ACHN (cell line): ENCODE measurements at regions not wholly inside any gene's neighbourhood (a gene's known extent, or its start where the extent isn't known, plus 50 kb on each side); places are given as distances from the start of the nearest gene placed in this dataset.

Source experiments
- DNase-seq: peaks from one replicate; pipeline ENCODE4 v3.0.0-alpha.2; 2015
- in situ Hi-C: cut with HindIII; loops from 2 replicates; pipeline ENCODE4 v1.10.0; 2017; ENCODE audit warnings: low sequenced_read_pairs, low pct_ligation_motif_present, low pct_unique_long_range_greater_than_20kb

- in situ Hi-C loops, result no loop called here
- no peak for DNase-seq
Observed at GRCh38 chr2:8586457-8587051, 95.3 kb upstream of the ID2 start.

DNA sequence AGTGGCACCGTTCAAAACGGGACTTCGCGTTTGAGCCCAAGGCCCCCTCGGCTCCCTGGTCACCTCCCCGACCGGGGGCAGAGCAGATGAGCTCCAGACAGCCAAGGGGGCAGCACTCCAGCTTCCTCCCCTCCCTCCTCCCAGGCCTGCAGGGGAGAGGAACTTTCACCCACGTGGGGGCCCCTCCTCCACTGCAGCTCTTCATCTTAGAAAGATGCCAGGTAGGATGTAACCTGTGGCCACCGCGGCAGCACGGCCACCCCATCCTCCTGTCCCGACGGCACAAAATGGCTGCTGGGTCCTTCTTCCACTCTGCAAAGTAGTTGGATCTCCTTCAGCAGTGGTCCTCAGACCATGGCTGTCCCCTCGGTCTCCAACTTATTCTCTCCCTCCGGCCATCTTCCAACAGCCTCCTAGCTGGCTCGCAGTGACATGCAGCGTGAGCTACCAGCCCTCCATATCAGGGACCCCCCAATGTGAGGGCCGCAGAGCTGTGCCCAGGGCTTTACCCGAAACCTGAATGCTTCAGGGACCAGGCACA is 94.5 kb upstream of the ID2 start:
- in situ Hi-C loops, result no loop called here
- DNase-seq, result no peak

GRCh38 chr2:8587920-8588830 is 93.7 kb upstream of the ID2 start:
- in situ Hi-C loops, result no loop called here
- no peak for DNase-seq

GRCh38 chr2:8588831-8589191 is 93.0 kb upstream of the ID2 start:
- in situ Hi-C loops, result no loop called here
- DNase-seq, result no peak

GRCh38 chr2:8589721-8590120 is 92.1 kb upstream of the ID2 start:
- no peak for DNase-seq

GRCh38 chr2:8590938-8591337 is 90.9 kb upstream of the ID2 start:
- no peak for DNase-seq
- in situ Hi-C loops, result no loop called here

More at GRCh38 chr2:8589721-8590120, 92.1 kb upstream of the ID2 start:
- in situ Hi-C loops, result no loop called here

DNA sequence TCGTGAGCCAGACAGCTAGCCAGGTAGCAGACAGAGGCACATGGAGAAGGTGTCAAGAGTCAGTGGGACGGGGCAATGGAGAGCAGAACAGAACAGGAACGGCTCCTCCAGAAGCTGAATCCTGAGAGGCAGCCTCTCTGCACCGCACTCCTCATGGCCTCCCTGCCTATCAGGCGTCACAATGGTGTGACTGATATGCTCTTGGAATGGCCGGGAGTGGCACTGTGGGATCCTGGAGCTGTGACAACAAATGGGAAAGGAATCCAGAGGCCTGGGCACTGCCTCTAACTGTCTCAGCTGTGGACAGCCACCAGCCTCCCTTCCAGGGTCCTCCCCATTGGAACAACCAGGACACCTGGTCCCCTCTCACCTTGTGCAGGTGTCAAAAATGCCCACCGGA is 89.1 kb upstream of the ID2 start:
- DNase-seq, result no peak
- in situ Hi-C loops, result no loop called here

GRCh38 chr2:8593243-8593642 is 88.6 kb upstream of the ID2 start:
- no peak for DNase-seq
- in situ Hi-C loops, result no loop called here

GRCh38 chr2:8594731-8595427 is 87.0 kb upstream of the ID2 start:
- in situ Hi-C loops, result no loop called here

GRCh38 chr2:8595428-8595805 is 86.4 kb upstream of the ID2 start:
- DNase-seq, result no peak
- in situ Hi-C loops, result no loop called here

More at GRCh38 chr2:8594731-8595427, 87.0 kb upstream of the ID2 start:
- DNase-seq, result no peak

DNA sequence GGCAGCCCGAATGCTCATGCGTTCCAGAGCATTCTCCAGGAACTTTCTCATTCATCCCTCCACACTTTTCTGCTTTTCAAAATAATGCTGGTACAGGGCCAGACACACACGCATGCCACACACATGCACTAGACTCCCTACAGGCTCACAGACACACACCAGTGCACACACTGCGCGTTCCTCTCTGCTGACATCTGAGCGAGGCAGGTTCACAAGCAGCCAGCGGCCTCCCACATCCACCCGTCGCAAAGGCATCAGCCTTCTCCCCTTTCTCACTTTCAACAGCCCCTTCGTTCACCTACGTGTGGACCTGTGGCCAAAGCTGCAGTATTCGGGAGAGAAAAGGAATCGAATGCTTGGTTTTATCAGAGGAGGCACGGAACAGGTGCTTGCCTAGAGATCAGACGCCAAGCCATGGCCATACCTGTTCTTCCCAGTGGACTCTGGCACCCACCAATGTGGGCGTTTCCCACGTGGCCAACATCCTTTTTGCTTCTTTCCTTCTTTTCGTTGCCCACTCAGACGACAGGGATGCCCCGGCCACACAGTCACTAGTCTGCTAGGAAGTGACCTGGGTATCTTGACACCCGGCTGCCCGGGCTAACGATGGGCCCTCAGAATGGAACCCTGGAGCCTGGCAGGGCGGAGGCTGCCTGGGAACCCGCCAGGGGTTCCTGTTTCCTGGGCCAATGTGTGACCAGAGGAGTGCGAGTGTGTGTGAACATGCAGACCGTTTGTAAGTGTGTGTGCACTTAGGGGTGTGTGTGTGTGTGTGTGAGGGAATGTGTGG is 85.8 kb upstream of the ID2 start:
- no peak for DNase-seq
- in situ Hi-C loops, result no loop called here

DNA sequence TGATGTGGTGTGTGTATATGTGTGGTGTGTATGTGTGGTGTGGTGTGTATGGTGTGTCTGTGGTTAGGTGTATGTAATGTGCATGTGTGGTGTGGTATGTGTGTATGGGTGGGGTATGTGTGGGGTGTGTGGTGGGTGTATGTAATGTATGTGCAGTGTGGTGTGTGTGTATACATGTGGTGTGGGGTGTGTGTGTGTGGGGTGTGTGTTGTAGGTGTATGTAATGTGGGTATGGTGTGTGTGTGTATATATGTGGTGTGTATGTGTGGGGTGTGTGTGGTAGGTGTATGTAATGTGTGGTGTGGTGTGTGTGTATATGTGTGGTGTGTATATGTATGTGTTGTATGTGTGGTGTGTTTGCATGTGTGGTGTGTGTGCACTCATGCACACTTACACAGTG is 84.8 kb upstream of the ID2 start:
- DNase-seq, result no peak
- in situ Hi-C loops, result no loop called here

GRCh38 chr2:8597559-8598225 is 84.2 kb upstream of the ID2 start:
- DNase-seq, result no peak
- in situ Hi-C loops, result no loop called here

DNA sequence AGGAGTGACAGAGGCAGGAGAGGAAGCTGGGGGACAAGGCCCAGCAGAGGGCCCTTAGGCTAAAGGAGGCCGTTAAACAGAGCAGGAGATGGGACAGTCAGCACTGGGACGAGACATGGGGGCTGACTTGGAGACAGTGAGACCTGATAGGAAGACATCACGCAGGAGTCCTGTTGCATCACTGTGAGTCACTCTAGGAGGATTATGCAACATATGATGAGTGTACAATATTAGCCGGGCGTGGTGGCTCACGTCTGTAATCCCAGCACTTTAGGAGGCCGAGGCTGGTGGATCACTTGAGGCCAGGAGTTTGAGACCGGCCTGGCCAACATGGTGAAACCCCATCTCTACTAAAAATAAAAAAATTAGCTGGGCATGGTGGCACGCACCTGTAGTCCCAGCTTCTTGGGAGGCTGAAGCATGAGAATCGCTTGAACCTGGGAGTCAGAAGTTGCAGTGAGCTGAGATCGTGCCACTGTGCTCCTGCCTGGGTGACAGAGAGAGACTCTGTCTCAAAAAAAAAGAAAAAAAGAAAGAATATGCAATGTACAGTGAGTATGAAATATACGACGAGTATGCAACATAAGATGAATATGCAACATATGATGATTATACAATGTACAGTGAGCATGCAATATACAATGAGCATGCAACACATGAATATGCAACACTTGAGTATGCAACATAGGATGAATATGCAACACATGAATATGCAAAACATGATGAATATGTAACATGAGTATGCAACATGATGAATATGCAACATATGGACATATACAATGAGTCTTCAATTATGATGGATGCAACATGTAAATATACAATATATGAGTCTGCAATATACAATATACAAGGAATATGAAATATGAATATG is 83.3 kb upstream of the ID2 start:
- DNase-seq, result peak; percentile 65

DNA sequence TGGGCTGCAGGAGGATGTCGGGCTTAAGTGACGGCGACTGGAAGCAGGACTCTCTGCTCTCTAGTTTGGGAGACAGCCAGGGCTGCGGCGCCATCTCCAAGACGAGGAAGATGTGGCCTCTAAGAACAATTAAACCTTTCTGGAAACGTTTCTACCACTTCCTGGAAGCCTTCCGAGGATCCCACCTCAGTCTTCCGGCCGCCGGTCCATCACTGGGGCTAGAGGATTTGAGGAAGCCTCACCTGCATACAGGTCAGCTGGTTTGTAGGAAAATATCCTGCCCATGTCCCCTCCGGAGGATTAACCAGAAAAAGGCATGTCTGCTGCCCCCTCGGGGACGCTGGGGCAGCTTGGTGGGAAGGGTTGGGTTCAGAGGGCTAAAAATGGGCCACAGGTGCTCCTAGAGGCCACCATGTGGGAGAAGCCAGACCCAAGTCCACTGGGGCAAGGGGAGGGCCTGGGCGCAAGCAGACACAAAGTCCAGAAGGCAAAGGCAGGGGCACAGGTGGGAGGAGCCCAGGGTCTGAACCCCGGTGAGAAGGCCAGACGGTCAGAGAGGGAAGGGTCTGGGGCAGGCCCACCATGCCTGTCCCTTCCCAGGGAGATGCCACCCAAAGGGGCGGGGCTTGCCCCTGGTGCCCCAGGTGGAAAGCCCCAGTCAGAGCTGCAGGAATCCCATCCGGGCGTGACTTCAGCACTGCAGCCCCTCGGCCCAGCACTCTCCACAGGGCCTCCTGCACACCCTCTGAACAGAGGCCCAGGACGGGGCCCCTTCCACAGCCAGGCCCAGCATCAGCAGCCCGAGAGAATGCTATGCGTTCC is 82.2 kb upstream of the ID2 start:
- in situ Hi-C loops, result no loop called here
- DNase-seq, result no peak

More for the DNA sequence above, 83.3 kb upstream of the ID2 start:
- in situ Hi-C loops, result no loop called here

GRCh38 chr2:8600456-8600855 is 81.4 kb upstream of the ID2 start:
- DNase-seq, result no peak
- in situ Hi-C loops, result no loop called here
